ENCODE measurements at regions not wholly inside any gene's neighbourhood (a gene's known extent, or its start where the extent isn't known, plus 50 kb on each side); places are given as distances from the start of the nearest gene placed in this dataset.

DNA sequence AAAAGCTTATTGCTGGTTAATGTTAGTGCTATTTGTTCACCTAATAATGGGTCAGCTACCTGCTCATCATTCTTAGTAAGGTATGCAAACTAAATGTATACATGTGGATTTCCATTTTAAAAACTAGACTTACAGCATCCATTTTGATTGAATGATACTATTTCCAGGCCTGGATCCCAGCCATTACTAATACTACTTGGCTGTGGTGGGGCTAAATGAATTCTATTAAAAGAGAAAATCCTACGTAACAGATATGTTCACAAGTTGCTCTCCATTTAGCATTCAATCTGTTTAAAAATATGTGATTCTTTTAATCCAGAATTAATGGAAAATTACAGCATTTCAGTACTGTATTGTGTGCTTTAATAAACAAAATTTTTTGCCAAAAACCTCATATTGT is 169.4 kb upstream of the MIR17HG start:
- no peak for DNase-seq

DNA sequence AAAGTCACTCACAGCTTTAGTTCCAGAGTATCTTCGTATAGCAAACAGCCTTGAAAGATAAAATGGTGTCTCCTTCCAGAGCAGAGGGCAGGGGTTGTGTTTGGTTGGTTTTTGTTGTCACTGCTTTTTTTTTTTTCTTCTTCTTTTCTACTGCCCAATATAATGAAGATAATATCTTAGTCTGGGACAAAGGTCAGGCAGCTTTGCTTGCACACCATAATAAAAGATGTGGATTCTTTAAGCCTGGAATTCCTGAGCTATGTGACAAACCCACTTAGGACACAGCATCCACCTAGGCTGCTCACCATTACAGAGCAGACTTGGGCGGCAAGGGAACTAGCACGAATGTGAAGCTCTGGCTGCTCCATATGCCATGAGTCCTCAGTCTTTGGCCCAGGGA is 165.6 kb upstream of the MIR17HG start:
- no peak for DNase-seq

DNA sequence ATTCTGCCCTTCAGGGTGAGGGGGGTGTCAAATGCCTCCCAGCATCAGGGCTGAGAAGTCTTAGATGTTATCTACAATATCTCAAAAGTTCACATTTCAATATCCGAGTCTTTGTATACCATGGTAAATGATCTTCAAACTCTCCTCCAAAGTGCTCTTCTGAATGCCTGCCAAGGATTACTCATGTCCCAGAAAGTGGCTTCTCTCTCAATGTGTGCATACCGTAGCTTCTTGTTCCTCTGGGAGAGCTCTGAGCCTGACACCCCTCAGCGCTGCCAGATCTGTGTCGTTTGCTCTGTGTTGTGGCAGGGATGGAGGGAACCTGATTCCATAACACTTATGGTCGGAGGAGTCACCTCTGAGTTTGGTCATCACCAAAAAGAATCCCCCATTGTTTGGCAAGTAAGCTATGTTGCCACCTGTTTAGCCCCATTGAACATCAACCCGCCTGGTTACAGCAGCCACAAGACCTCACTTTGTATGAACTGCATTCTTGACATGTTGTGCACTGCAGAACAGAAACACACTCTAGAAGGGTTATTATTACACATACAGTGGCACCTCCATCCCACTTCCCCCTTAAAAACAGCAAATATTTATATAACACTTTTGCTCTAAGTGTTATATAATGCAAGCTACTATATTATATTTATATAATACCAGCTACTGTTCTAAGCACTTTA is 163.1 kb upstream of the MIR17HG start:
- DNase-seq, result no peak

DNA sequence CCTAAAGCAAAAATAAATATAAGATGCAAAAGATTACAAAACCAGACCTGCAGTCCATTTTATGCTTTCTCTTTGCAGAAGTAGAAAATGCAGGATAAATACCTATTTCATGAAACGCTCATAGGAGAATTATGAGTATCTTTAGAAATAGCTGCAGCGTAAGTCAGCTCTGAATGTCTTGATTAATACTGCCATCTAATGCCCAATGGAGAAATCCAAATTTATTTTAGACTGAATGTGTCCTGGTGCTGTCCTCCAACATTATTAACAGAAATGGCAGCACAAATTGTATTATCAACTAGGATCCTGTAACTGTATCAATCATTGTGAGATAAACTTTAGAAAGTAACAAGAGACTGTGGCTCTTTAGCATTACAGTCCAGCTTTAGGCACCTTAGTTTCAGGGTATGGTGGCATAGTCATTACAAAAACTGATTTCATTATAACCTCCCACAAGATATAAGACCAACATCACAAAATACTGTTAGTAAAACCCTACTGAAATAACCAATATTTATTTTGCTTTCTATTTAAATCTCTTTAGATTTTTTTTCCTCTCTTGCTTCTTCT is 162.1 kb upstream of the MIR17HG start:
- DNase-seq, result no peak

DNA sequence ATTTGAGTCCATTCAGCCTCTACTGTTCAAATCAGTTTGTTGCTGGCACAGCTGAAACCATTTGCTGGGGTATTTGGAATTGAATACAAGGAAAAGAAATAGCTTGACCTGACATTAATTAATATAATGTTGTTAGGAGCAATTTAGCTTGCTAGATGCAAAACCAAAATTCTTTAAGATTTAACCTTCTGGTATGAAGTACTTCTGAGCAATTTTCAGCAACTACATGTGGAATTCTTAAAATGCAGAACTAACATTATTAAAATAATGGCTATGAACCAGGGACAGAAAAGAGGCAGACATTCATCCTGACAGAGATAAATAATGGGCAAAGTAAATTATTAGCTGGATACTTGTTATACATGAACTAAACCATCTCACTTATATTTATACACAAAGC is 160.0 kb upstream of the MIR17HG start:
- DNase-seq, result no peak

DNA sequence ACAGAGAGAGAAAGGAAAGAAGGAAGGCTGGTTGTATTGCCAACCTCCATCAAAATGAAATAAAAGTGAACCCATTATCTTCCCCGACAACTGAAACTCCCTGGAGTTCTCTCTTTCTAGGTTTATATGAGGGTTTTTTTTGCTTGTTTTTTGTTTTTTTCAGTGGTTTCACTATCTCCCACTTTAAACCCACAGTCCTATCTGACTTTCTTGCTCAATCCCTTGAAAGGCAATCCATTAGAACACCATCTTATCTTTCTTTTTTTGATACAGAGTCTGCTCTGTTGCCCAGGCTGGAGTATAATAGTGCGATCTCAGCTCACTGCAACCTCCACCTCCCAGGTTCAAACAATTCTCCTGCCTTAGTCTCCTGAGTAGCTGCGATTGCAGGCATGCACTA is 158.0 kb upstream of the MIR17HG start:
- no peak for DNase-seq

DNA sequence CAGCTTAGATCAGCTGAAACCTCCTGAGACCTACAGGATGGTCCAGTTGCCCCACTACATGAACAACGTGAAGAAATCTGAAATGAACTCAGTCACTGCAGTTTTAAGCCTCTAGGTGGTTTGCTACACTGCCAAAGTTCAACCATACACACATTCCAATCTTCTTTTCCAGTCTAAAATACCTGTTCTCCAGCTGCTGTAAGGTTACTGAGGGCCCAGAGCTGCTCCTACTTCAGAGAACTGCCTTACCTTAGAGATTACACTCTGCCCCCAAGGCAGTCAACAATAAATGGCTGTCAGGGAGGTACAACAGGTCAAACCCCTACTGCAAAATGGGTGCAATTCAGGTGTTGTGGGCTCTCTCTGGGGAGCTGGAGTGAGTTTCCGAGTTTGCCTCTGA is 154.1 kb upstream of the MIR17HG start:
- no peak for DNase-seq

DNA sequence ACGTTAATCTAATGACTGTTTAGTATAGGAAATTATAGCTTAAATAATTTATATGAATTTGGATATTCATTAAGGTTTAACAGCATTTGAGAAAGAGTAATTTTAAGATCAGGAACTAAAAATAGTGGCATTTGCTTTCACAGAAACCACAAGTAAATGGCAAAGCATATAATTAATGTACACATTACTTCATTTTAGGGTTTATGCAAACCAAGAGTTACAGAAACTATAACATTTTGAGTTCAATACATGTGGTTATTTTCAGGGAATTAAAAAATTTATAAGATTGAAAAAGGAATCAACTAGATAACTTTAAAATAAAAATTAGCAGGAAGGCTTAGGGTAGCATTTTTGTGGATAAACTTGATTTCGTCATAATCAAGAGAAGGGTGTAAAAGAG is 151.7 kb upstream of the MIR17HG start:
- DNase-seq, result no peak

DNA sequence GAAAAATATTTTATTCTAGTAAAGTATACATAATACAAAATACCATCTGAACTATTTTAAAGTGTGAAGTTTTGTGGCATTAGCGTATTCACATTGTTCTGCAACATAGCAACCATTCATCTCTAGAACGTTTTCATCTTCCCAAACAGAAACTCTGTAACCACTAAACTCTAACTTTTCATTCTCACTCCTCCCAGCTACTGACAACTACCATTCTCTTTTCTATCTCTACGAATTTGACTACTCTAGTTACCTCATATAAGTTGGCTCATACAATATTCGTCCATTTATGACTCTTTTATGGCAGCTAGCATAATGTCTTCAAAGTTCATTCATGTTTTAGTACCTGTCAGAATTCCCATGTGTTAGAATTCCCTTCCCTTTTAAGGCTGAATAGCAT is 150.5 kb upstream of the MIR17HG start:
- no peak for DNase-seq

DNA sequence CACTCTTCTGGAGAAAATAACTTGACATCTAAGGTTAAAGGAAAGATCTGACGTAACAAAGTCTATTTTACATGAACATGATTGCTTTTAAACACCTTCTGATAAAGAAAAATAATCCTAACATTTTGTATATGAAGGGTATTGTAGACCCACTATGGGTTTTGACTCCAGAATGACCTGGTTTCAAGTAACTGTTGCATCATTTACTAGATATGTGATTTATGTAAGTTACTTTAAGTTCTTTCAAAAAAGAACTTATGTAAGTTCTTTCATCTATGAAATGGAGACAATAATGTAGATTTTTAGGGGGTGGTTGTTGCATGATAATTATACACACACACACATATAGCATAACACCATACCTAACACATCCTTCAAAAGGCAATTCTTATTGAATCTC is 147.6 kb upstream of the MIR17HG start:
- DNase-seq, result no peak

DNA sequence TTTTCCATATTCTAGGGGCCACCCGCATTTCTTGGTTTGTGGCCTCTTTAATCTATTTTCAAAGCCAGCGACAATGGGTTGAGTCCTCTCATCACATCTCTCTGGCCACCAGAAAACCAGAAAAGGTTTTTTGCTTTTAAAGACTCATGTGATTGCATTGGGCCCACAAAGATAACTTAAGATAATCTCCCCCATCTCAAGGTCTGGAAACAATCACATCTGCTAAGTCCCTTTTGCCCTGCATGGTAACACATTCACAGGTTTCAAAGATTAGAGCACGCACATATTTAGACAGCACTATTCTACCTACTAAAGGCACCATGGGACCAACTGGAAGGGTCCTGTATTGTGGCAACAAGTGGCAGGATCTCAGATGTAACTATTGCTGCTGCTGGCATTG is 147.0 kb upstream of the MIR17HG start:
- DNase-seq, result no peak

DNA sequence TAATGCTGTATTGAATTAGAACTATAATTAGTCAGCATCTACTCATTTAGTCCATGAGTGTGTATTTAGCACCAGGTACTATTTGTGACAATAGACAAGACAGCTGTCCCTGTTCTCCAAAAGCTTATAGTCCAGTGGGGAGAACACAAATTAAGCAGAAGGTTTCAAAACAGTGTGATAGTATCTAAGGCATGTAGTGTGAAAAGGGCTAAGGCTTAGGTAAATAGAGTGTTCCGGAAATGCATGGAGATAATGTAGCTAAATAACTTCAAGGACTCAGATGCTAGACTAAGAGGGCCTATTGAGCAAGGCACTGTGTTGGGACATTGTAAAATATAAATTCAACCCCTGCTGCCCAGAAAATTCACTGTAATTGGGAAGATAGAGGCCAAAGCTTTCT is 144.1 kb upstream of the MIR17HG start:
- no peak for DNase-seq

DNA sequence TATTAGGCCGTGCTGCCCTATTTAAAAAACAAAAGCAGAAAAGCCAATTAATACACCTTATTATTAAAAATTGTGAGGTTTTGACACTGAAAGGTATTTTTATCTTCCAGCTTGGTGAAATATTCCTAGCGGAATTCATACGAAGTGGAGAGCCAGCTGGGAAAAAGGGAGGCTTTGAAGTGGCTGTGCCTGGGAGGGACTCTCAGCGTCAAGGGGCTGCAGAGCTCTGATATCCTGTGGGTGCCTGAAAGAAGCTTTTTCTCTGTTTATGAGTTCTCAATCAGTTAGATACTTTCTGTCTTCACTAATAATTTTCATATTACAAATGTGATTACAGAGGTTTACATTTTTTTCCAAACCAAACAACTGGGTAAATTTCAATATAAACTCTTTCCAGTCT is 140.2 kb upstream of the MIR17HG start:
- DNase-seq, result no peak

DNA sequence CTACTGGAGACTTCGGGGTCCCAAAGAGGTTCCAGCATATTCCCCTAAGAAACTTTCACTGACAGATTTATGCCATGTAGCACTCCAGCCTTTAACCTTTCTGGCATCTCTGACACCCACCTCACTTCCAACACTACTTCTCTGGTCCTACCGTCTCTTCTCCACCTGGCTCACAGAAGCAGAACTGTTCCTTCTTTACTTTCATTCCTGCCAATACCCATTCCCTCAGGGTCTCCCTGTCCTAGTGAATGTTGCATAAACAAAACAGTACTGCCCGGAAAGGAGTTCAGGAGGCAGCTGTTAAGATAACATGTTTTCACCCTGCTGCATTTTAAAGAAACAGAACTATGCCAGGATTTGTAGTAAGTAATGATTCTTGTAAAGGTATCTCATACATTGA is 136.0 kb upstream of the MIR17HG start:
- DNase-seq, result no peak

DNA sequence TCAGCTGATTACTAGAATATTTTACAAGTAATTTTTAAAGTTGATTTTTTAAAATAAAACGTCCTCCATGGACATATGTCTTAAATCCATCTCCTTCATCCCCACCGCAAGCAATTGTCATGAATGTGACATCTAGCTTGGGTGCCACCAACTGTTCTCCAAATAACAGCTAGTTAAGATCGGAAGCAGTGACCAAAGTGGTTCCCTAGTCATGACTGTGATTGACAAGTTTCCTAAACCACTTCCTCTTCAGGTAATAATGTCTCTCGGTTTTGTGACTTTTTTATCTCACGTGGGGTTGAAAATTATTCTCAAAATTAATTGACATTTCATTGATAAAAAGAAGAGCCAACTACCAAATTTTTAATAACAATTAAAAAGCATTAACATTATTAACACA is 135.3 kb upstream of the MIR17HG start:
- DNase-seq, result no peak

DNA sequence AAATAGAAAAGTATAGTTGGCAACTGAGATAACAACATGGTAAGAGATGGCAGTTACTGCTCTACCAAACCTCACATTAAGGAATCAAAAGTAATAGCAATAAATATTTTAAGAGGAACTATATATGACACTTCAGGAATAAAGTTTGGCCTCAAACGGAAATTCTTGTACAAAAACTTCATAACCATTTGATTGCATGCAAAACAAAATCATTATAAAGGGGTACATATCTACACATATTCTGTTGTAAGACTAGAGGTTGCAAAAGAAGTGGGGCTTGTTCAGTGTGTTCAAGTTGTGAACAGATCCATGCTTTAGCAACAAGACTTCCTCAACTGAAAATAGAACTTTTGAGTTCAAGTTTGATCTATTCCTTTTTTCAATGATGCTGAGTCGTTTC is 133.5 kb upstream of the MIR17HG start:
- no peak for DNase-seq

DNA sequence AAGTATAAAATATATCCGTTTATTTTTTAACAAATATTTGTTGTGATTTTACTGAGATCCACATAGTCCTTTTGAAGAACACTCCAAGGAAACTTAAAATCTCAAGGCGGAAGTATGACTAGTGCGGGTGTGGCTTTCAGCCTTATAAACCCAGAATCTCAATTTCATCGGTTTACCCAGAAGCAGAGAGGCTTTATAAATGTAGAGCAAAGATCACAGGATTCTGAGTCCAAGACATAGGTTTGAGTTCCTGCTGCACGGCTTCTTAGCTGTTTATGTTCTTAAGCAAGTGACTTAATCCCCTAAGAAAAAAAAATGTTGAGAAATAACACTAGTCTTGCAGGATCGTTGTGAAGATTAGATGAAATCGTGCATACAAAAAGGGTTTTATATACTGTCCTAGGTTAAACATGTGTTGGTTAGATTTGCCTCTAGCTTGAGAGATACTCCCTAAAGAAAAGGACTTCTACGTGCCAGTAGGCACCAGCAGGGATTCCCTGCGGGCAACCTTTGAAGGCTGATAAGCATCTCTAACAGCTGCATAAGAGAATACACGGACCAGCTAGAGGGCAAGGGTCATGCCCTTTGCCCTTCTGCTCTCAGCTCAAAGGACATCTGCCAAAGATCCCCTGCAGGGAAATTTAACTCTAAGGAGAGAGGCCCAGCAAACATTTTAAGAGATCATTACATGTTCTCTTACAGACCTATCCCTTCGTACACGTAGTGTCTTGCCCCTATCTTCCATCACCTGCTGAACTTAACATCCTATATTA is 130.4 kb upstream of the MIR17HG start:
- DNase-seq, result no peak

DNA sequence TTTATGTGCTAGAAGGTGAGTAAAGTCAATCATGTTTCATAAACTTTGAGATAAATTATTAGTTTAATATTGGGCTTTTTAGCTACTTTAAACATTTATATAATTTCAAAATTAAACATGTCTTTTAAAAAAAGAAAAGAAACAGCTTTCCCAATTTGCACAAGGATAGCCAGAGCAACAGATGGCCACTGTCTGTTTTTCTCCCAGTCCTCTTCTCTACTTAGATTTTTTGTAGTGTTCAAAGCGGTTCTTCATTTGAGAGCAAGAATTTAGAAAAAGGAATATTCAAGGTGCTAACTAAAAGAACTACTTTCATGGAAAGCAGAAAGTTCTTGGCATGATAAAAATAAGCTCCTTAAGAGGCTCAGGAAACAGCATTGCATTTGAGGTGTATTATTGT is 128.3 kb upstream of the MIR17HG start:
- DNase-seq, result no peak

DNA sequence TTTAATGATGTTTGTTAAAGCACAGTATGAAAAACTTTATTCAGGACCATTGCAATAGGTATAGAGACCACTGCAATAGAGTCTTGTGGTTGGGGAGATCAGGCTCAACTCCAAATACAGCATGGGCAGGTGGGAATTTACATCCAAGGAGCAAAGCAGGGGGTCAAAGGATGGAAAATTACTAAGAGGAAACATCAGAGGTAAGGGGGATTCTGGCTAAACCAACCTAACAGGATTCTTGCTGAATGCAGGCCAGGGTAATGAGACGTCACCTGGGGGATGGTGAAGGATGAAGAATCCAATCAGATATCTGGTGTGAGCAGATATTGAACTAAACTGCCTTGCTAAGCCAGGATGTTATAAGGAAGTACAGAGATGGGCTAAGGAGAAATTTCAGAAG is 126.6 kb upstream of the MIR17HG start:
- no peak for DNase-seq

DNA sequence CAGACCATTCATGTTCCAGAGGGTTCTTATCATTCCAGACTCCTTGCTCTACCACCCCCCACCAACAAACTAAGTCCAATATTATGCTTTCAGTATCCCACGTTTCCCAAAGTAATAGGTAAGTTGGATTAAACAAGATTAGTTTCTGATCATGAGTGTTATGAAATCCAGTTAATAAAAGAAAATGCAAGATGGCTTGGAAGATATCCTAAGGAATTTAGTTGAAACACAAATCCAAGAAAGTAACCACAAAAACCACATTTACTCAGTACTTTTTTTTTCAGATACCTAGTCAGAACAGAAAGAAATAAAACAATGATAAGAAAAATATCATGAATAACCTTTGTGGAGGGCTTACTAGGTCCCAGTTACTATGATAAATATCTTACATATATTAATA is 119.4 kb upstream of the MIR17HG start:
- DNase-seq, result no peak

DNA sequence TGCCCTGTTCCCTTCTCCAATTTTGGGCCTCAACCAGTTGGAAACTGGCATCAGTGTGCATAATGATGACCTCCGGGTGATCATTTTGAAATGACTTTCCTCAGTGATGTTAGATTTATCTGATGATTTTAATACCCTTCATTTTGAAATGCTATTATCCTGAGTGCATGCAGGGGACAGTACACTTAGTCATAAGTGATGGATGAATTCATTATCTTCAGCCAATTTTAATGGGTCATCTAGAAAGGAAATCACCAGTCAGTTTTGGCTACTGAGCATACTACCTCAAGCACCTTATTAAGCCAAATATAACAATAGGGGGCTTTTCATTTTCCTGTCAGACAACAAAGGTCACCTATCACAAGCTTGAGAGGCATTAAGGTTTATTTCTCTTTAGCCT is 118.5 kb upstream of the MIR17HG start:
- no peak for DNase-seq

DNA sequence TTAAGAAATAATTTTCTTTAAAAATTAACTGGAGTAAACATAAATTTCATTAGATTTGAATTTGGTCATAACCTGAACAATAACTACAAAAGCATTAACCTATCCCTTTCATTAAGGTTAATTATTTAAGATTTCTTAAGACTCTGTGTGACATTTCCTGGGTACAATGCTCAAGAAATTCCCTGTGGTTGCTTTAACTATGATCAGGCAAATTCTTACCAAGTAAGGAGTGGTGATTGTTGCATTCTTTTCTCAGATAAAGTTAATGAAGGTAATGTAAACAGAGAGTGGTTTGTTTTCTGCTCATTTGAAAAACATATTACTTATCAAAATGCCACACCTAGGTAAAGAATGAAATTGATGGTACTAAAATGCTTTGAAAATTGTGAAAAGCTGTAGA is 114.8 kb upstream of the MIR17HG start:
- no peak for DNase-seq

DNA sequence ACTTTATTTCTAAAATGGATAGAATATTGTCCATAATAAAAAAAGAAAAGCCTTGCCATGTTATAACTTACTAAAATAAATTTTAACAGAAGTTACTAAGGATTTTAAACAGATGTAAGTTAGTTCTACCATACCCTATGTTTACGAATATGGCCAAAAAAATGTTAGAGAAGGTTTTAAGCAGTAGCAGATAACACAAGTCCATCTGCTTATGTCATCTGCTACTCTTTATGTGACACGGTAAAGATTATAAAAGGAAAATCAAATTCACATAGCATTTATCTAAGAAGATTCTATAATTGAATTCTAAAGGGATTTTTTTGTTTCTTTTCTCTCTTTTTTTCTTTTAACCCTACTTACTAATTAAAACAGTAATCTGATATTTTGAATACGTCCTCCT is 114.2 kb upstream of the MIR17HG start:
- no peak for DNase-seq

DNA sequence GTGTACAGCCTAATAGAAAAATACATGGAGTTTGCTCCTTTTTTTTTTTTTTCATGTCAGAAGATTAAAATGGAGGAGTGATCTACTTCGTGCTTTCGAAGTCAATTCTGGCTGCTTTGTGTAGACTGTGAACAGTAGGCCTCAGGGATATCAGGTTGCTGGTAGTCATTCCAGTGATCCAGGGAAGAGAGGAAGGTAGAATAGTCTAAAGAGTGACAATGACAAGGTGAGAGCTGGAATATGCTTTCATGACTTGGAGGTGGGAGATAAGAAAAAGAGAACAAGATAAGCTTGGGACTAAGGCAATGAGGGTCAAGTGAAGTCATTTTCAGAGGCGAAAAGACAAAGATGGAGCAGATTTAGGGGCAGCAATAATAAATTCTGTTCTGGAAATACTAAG is 111.3 kb upstream of the MIR17HG start:
- no peak for DNase-seq

DNA sequence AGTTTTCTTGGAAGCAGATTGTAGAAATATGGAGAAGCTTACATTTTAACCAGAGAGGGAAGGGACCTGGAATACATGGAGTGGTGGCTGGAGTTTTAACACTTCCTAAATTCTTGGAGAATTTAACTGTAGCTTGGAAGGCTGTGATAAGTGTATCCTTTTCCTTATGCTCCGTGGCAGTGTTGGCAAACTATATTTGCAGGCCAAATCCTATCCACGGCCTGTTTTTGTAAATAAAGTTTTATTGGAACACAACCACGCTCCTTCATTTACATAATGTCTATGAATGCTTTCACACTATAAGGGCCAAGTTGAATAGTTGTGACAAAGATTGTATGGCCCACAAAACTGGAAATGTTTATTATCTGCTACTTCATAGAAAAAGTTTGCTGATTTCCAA is 110.6 kb upstream of the MIR17HG start:
- DNase-seq, result no peak

Data from DMS79 (cell line).